OCI-LY7 (cell line): ENCODE measurements at regions not wholly inside any gene's neighbourhood (a gene's known extent, or its start where the extent isn't known, plus 50 kb on each side); places are given as distances from the start of the nearest gene placed in this dataset.

Experiments
- BruUV-seq: library from RNA; stranded (reverse); fragments of 400-500 nt; replicated peaks from 2 replicates; lab custom pipeline; 2021; lab: Mats Ljungman, UMichigan
- CTCF ChIA-PET: fragments of 300-600 bp; sonication (Branson Sonifier 250); formaldehyde crosslinking; loops from one replicate; lab custom pipeline; 2022; ENCODE audit warnings: antibody characterized with exemption; ENCODE audit not compliant: unreplicated experiment; lab: Charles Lee
- POLR2A ChIA-PET: fragments of 300-600 bp; sonication (Branson Sonifier 250); formaldehyde crosslinking; loops from one replicate; lab custom pipeline; 2022; ENCODE audit warnings: antibody characterized with exemption; lab: Charles Lee
- DNase-seq: peaks from one replicate; pipeline ENCODE4 v3.0.0-alpha.2; 2015; ENCODE audit warnings: low spot score
- H2AFZ ChIP-seq: fragments of 200-600 bp; sonication (generic), shearing (Covaris generic); 2 replicates; pipeline ENCODE4 v1.6.1; 2014; ENCODE audit warnings: mild to moderate bottlenecking, antibody characterized with exemption, low read length, moderate library complexity
- H3K27ac ChIP-seq: fragments of 200-600 bp; sonication (generic); 2 replicates; pipeline ENCODE4 v1.5.1; 2014; ENCODE audit warnings: mixed run types, low read depth, mild to moderate bottlenecking, moderate library complexity, low read length, inconsistent platforms; ENCODE audit not compliant: poor library complexity, severe bottlenecking
- H3K36me3 ChIP-seq: fragments of 200-600 bp; sonication (generic); 2 replicates; pipeline ENCODE4 v1.6.1; 2014; ENCODE audit warnings: mild to moderate bottlenecking, antibody characterized with exemption, low read length, moderate library complexity, mixed read lengths; ENCODE audit not compliant: insufficient read depth
- H3K4me1 ChIP-seq: fragments of 200-600 bp; sonication (generic); 2 replicates; pipeline ENCODE4 v1.5.1; 2014; ENCODE audit warnings: mild to moderate bottlenecking, low read length; ENCODE audit not compliant: insufficient read depth, poor library complexity, severe bottlenecking
- H3K4me2 ChIP-seq: fragments of 200-600 bp; sonication (generic); 2 replicates; pipeline ENCODE4 v1.6.1; 2014; ENCODE audit warnings: mild to moderate bottlenecking, low read length
- H3K4me3 ChIP-seq: fragments of 200-600 bp; sonication (generic); 2 replicates; pipeline ENCODE4 v1.5.1; 2014; ENCODE audit warnings: mild to moderate bottlenecking, low read depth, low read length; ENCODE audit not compliant: poor library complexity, severe bottlenecking
- H3K79me2 ChIP-seq: fragments of 200-600 bp; sonication (generic); 2 replicates; pipeline ENCODE4 v1.6.1; 2016; ENCODE audit warnings: low read depth, mild to moderate bottlenecking, low read length, moderate library complexity, mixed read lengths; ENCODE audit not compliant: insufficient read depth
- H3K9me2 ChIP-seq: fragments of 200-600 bp; sonication (generic); 2 replicates; pipeline ENCODE4 v1.6.1; 2016; ENCODE audit warnings: mild to moderate bottlenecking, low read length, mixed read lengths; ENCODE audit not compliant: insufficient read depth
- H3K9me3 ChIP-seq: fragments of 200-600 bp; sonication (generic); 2 replicates; pipeline ENCODE4 v1.6.1; 2014; ENCODE audit warnings: mild to moderate bottlenecking, mixed run types, low read length, mixed read lengths
- H4K20me1 ChIP-seq: fragments of 200-600 bp; sonication (generic); 2 replicates; pipeline ENCODE4 v1.6.1; 2014; ENCODE audit warnings: mild to moderate bottlenecking, antibody characterized with exemption, low read length, moderate library complexity, mixed read lengths; ENCODE audit not compliant: insufficient read depth
- EZH2phosphoT487 ChIP-seq: fragments of 200-600 bp; sonication (generic); IDR thresholded peaks from 2 replicates; pipeline ENCODE4 v1.6.1; 2018; ENCODE audit warnings: low read depth, borderline replicate concordance, mild to moderate bottlenecking, mixed run types, antibody characterized with exemption, low read length, moderate library complexity, mixed read lengths
- intact Hi-C: fragments of 100-400 bp; cut with micrococcal nuclease; formaldehyde crosslinking; loops from one replicate; pipeline ENCODE4 v1.10.0; 2022; ENCODE audit not compliant: unreplicated experiment
- TF ChIP-seq, protein P1 (sequence below): fragments of 200-600 bp; sonication (generic); conservative IDR thresholded peaks from 2 replicates; pipeline ENCODE4 v1.5.1; 2014; ENCODE audit warnings: mild to moderate bottlenecking, antibody characterized with exemption, low read length, moderate library complexity, mixed read lengths

DNA sequence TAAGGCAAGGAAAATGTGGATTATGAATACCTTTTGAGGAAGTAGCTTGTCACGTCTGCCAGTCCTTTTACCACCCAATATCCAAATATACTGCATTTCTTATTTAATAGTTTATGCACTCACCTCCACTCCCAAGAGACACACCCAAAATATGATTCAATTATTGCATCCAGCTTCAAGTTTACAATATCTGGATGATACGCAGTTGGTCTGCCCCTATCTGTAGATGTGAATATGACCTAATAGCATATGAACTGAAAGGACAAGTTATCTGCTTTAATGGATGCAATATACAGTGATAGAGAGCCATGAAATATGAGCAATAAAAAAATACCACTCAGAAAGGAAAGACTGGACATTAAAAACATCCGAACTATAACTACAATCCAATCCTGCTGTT lies 159.4 kb upstream of the MAGI2 start:
- no peak overlapping the region for H3K27ac ChIP-seq
- no peak overlapping the region for H3K4me2 ChIP-seq
- intact Hi-C loops = no loop called here
- BruUV-seq = no TSS peak
- H4K20me1 ChIP-seq = no peaks in the 10 kb centered on the region
- ChIA-PET CTCF (no interaction called here), POLR2A (interaction anchor here (0.7 kb wide), 1 partner anchor 18 kb away, joined by 8 read pairs; no protein-coding TSS in a partner anchor)
- no peak for TF ChIP-seq EZH2phosphoT487
- TF ChIP-seq, protein P1, sequence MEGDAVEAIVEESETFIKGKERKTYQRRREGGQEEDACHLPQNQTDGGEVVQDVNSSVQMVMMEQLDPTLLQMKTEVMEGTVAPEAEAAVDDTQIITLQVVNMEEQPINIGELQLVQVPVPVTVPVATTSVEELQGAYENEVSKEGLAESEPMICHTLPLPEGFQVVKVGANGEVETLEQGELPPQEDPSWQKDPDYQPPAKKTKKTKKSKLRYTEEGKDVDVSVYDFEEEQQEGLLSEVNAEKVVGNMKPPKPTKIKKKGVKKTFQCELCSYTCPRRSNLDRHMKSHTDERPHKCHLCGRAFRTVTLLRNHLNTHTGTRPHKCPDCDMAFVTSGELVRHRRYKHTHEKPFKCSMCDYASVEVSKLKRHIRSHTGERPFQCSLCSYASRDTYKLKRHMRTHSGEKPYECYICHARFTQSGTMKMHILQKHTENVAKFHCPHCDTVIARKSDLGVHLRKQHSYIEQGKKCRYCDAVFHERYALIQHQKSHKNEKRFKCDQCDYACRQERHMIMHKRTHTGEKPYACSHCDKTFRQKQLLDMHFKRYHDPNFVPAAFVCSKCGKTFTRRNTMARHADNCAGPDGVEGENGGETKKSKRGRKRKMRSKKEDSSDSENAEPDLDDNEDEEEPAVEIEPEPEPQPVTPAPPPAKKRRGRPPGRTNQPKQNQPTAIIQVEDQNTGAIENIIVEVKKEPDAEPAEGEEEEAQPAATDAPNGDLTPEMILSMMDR = no peak
- no peaks in the 10 kb centered on the region for H3K36me3 ChIP-seq
- no peaks in the 10 kb centered on the region for H3K4me1 ChIP-seq
- H3K79me2 ChIP-seq = no peaks in the 10 kb centered on the region
- no peak overlapping the region for H2AFZ ChIP-seq
- DNase-seq = no peak
- H3K9me2 ChIP-seq = no peaks in the 10 kb centered on the region
- H3K4me3 ChIP-seq = no peak overlapping the region
- no peaks in the 10 kb centered on the region for H3K9me3 ChIP-seq

DNA sequence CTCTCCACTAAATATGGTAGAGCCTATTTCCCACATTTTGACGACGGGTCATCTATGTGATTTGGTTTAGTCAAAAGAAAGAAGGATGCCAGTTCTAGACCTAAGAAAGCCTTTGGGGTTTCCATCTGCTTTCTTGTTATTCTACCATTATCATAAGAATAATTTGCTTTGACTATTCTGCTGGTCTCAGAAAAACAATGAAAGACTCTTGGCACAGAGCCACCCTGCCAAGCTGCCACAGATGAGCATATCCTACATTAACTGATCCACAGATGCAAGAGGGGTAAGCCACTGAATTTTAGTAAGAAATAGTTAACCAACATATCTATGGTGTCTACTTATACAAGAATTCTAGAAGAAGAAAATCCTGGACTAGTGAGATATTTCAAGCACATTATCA lies 158.6 kb upstream of the MAGI2 start:
- H3K4me3 ChIP-seq = no peak overlapping the region
- ChIA-PET POLR2A (no interaction called here), CTCF (no interaction called here)
- DNase-seq = no peak
- no peak overlapping the region for H3K4me2 ChIP-seq
- H2AFZ ChIP-seq = no peak overlapping the region
- no peaks in the 10 kb centered on the region for H3K4me1 ChIP-seq
- H3K79me2 ChIP-seq = no peaks in the 10 kb centered on the region
- no peaks in the 10 kb centered on the region for H3K9me2 ChIP-seq
- H3K27ac ChIP-seq = no peak overlapping the region
- H4K20me1 ChIP-seq = no peaks in the 10 kb centered on the region
- BruUV-seq = no TSS peak
- H3K36me3 ChIP-seq = no peaks in the 10 kb centered on the region
- no peaks in the 10 kb centered on the region for H3K9me3 ChIP-seq
- intact Hi-C loops = no loop called here
- TF ChIP-seq, protein P1 = no peak
- TF ChIP-seq EZH2phosphoT487 = no peak

DNA sequence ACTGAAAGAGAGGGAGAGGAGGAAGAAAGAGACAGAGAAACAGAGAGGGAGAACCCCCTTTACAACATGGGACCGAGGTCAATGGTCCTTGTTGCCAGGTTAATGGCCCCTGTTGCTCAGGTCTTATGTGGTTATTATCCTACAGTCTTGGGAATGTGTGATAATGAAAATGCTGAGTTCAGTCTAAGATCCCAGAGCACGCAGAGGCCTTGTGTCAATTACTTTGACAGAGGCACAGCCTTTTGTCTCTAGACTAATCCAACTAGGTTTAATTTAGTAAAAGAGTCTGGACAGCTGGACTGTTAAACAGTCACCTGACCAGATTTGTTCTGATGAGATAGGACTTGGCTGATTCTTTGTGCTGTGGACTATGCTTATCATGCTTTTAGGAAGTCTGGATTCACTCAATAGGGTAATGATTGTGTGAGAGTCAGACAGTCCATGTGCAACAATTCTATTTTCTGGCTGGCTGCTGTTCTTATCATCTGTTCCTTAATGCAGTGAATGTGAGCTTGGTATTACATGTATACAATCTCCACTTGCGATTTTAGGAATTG lies 157.4 kb upstream of the MAGI2 start:
- Histone ChIP-seq H3K4me1 (no peaks in the 10 kb centered on the region), H3K36me3 (no peaks in the 10 kb centered on the region), H4K20me1 (no peaks in the 10 kb centered on the region), H3K79me2 (no peaks in the 10 kb centered on the region), H3K9me3 (no peaks in the 10 kb centered on the region), H3K4me2 (no peak overlapping the region), H3K27ac (no peak overlapping the region), H3K9me2 (no peaks in the 10 kb centered on the region), H2AFZ (no peak overlapping the region), H3K4me3 (no peak overlapping the region)
- TF ChIP-seq, protein P1 = no peak
- no peak for TF ChIP-seq EZH2phosphoT487
- intact Hi-C loops = no loop called here
- ChIA-PET POLR2A (no interaction called here), CTCF (no interaction called here)
- no peak for DNase-seq
- no TSS peak for BruUV-seq
